SIG-M5 treated with dmso at 0.1 percent for 504 hours (cell line): ENCODE measurements at regions not wholly inside any gene's neighbourhood (a gene's known extent, or its start where the extent isn't known, plus 50 kb on each side); places are given as distances from the start of the nearest gene placed in this dataset.
A peak's percentile ranks its signal among the peaks of the same experiment; 100 is the strongest.

Experiments
- DNase-seq: peaks from one replicate; lab custom pipeline; 2025; ENCODE audit not compliant: unreplicated experiment; lab: John Stamatoyannopoulos, UW

DNA sequence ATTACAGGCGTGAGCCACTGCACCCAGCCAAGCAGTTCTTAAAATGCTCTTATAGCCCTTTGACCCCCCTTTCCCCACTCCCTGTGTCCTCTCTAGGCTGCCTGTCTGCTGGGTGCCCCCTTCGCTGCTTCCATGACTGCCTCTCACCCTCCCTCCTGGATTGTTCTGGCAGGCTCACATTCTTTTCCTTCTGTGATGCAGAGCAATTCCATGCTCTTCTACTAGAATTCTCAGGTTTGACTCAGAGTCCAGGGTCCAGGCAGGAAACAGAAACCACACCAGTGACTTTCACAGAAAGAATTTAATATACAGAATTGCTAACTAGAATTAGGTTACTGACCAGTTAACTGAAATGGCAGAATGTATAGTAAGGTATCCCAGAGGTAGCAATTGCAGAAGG is 244.8 kb downstream of the BAMBI start:
- DNase-seq, result no peak

DNA sequence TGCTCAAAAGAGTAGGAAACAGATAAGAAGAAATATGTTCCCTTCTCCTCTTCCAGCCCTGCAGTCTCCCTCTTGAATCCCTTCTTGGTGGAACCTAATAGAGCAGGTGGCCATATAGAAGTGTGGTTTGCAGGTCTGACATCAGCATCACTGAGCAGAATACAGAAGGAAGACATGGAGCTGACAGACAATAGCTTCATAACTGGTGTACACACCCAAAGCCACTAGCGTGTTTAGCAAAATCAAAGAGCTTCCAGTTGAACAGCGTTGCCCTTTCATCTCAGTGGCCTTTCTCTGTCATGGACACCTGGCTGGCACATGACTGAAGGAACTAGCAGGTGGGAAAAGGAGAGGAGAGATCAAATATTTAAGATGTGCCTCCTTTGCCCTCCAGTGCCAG is 245.5 kb downstream of the BAMBI start:
- no peak for DNase-seq

DNA sequence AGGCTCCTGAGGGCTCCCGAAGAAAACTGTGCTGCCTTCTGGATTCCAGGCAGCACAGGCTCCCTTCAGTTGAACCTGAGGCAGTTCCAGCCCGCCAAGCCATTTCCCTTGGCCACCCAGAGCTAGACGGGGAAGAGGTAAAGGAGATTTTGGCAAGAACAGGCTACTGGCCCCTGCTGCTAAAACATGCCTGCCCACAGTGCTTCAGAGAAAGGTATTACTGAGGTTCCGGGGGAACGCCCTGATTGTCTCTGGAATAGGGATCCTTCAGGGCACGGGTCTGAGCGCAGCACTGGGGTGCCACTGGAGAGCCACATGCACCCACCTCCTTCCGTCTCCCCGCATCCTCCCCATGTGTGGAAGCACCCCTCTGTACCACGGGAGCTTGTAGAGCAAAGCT is 247.4 kb downstream of the BAMBI start:
- DNase-seq, result no peak

DNA sequence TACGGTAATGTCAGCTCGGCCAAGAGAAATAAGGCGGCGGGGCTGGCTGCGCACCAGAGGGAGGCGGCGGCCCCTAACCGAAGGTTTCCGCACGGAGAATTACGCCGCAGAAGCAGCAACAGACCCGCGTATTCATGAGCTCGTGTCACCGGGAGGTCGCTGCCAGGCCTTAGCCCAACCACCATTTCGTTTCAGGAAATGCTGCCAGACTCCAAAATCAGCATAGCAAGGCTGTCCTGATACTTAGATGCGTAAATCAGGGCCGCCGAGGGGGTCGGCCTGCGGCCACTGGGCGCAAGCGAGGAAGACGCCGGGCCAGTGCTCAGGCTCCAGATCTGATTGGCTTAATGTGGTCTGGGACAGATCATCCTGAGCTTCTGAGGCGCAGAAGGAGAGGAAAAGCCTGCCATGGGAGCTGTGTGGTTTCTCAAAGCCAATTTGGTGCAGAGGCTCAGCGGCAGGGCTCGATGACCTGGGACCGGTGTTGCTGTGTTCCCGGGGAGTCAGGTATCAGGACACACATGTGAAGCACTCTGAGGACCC is 247.9 kb downstream of the BAMBI start:
- no peak for DNase-seq

DNA sequence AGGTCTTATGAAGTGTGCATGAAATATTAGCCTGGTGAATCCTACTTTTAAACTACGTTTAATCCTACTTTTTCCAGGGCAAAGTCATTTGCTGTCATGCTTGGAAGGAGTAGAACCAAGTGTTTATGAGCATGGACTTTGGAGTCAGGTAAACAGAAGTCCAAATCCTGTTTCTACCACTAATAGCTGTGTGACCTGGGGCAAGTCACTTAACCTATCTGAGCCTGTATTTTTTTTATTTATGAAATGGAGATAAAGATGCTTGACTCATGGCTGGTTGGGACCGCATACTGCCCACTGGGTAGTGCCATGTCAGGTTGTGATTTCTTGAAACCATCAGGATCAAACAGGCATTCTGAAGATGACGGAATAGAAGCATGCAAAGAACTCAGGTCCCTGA is 249.6 kb downstream of the BAMBI start:
- no peak for DNase-seq

DNA sequence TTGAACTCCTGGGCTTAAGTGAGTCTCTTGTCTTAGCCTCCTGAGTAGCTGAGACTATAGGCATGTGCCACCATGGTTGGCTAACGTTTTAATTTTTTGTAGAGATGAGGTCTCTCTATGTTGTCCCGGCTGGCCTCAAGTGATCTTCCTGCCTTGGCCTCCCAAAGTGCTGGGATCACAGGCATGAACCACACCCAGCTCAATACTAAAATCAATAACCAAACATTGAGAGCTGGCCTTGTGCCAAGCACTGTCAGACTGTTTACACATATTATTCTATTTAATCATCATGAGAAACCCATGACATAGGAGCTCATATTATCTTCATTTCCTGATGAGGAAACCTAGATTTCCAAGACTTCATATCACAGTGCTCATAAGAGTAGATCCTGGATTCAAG is 251.2 kb downstream of the BAMBI start:
- DNase-seq, result peak; percentile 0

DNA sequence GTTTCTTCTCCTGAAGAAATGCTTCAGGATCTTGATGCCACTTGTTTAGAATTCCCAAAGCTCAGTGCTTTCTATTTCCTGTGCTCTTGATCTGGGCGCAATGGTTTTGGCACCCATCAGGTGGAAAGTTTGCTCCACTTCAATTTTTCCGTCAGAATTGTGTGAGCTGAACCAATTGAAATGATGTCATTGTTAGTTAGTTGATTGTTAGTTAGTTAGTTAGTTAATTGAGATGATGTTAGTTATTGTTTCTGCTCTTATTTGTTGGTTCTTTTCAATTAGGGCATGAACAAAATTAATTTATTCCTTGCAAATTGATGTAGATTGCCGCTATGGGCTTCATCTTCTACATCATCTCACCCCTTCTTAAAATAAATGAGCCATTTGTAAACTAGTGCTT is 252.6 kb downstream of the BAMBI start:
- no peak for DNase-seq

DNA sequence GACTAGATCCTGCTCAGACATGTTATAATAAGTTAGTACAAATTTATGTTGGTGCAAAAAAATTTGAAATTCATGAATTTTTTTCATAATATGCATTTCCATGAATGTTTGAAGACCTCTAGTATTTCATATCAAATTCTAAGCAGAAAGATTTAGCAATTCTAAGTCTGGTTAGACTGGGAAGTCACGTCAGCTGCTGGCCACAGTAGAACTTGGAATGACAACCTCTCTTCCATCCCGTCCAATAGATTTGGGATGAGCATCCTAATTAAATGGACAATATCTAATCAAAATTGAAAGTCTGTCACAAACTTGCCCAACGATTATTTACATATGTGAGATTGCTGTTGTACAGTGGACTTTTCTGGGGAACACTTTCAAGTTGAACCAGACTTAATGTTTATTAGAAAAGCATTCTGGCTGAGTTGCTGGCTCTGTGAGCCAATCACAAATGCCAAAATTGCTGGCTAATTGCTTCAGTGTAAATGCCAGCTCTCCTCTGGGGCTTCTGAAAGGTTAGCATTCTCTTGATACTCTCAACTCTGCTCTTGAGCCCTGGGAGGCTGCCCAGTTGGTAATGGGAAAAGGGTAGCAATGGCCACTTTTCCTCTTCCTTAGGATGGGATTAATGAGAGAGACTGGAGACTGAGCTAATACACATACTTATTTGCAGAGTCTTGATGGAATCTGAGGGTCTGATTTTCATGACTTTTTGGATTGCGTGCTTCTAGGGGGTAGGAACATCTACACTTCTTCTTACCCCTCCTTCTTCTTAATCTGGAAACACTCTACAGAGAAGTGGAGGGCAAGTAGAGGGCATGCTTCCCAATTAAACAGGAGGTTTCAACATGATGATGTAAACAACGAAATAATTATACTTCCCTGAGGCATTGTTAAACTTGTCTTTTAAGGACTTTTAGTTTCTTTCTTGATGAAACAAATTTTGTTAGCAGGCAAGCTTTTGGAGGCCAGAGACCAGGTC is 253.5 kb downstream of the BAMBI start:
- no peak for DNase-seq

DNA sequence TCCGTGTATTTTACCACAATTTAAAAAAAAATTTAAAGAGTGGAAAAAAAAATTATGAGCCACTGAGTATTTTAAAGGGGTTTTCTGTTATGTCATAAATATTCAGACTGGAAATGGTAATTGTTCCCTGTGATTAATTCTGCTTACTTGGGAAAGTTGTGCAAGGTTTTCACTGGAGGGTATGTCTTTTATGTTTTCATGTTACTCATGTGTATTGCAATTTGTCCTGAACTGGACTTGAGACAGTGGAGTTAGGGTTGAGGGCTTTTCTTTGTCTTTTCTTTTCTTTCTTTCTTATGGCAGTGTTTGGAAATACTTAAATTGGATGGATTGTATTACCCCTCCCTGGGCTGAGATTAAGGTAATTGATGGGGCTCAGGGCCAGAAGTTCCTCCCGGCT is 257.7 kb downstream of the BAMBI start:
- no peak for DNase-seq

DNA sequence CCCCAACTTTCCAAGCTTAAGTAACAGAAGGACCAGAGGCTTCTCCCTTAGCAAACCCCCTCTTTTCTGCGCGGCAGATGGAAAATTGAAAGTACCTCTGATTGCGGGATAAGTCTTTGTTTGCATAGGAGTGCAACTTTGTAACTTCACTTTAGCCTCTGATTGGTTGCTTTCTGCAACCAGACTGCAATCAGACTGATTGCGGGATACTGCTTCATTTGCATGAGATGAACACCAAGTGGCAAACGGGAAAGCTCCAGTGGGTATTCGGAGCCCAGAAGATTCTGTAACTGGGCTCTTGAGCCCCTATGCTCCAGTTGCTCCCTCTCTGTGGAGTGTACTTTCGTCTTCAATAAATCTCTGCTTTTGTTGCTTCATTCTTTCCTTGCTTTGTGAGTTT is 260.6 kb downstream of the BAMBI start:
- no peak for DNase-seq

DNA sequence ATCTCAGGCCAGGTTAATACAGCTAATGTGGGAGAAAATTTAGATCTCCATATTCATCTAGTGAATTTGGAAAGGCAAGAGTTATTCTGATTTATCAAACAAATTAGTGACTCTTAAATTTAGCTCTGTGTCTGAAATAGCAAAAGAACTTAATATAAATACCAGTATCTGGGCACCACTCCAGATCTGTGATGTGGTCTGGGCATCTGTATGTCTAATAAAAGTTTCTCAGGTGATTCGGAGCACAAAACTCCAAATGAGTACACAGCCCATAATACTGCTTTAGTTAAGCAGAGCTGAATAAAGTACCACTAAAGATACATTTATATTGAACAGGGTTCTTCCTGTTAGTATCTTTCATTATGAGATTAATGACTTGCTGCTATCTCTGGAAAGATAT is 261.4 kb downstream of the BAMBI start:
- no peak for DNase-seq

DNA sequence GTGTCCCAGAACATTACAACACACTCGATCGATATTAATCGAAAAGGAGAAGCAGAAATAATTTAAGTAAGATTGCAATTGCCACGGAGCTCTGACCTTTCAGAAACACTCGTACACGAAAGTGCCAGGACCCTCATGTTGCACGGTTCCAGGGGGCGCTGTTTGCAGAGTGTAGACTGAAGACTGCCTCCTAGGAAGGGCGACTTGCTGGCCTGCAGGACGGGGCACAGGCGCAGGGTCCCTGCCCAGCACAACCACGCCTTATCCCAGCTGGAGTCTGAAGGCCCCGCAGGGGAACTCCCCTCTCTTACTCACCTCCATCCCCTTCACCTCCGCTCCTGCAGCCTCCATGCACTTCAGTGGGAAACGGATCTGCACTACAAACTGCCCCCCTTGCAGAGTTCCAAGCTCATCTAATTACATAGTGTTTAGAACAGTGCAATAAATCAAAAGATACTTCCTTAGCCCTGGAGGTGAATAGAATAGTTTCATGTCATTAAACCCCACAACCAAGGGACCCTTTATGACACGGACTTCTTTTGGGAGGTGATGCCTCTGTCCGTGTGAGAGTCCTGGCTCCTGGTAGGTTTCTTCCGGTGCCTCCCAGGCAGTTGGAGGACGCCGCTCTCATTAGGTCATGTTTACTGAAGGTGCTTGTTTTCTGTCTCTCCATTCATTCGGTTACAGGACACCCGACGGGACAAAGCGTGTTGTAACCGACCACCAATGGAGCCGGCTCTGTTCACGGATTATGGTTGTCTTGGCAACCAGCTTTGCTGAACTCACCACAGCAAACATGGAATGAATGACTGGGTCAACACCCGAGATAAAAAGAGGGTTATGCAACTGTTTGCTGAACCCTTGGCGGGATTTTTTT is 262.2 kb downstream of the BAMBI start:
- DNase-seq, result peak; percentile 43

DNA sequence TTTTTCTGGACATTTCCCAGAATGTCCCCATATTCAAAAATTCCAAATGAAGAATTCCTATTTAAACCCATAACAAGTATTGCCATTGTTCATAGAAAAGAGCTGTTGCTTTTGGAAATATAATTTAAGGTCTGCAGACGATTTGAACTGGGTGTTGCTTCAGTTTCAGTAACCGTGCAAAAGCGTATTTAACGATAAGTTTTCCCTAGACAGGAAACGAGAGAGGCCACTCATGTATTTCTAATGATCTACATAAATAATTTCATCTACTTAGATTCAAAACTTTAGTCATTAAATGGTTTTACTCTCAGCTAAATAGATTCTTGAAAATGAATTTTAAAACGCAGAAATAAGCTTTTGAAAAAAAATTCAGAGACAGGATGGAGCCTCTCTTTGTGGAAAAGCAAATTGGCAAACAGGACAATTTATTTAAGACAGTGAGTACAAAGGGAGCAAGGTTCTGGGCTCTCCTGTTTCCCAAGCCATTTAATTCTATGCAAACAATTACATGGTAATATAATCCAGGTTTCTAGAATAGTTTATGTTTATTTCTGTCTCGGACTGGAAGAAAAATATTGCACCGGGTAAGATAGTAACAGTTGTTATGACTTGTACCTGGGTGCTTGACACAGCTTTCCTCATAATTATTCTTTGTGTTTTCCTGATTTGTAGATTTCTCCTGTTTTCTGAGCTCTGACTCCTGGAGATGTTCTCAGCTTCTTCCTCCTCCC is 263.0 kb downstream of the BAMBI start:
- no peak for DNase-seq

DNA sequence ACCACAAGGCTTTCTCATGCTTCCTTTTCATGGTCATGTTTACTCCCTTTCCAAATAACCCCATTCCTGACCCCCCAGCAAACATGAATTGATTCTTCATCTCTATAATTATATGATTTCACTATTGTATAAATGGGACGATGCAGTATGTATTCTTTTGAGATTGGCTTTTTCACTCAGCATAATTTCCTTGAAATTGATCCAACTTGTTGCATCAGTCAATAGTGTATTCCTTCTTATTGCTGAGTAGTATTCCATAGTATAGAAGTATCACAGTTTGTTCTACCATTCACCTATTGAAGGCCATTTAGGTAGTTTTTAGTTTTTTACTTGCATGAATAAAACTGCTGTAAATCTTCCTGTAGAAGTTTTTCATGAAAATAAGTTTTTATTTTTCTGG is 264.7 kb downstream of the BAMBI start:
- DNase-seq, result no peak

DNA sequence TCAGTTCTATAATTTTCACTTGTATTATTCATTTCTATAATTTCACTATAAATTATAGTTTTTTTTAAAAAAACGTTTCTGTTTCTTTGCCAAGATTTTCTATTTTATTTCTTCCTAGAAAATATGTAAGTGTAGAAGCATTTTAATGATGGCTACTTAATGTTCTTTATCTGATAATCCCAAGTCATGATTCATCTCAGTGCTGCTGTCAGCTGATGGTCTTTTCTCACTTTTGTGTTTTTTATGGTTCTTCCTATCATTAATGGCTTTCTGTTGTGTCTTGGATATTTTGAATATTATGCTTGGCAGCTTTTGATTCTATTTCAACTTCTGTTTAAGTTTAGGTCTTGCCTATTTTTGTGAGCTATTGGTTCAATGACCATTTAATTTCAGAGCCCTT is 268.6 kb downstream of the BAMBI start:
- DNase-seq, result no peak

DNA sequence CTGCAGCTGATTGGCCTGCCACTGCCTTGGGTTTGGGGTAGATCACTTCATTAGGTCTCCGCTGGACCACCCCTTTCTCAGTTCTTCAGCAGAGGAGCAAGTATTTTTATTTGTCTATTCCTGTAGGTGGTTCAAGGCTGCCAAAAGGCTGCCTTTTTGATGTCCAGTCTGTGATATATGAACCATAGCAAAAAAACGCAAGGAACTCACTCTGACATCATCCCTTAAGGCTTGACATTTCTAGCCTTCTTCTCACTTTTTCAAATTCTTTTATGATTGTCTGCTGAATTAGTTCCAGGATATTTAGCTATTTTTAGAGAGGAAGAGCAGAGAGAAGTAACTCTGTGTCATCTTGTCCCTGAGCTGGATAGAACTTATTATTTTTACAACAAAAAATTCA is 269.2 kb downstream of the BAMBI start:
- DNase-seq, result no peak

DNA sequence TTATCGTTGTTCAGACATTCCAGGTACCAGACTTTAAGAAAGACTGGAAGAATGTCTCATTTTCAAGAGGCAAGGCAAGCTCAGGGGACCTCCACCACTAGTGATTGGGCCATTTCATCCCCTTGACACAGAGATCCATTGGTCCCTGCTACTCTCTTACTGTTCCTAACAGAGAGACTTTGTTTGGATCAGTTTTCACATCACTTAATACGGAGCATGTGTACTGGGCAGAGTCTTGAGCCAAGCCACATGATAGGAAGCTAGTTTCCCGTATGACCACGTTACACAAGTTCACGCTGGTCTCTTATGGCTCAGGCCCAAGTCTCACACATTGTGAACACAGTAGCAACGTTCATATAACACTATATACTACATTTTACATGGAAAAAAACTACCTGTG is 269.9 kb downstream of the BAMBI start:
- no peak for DNase-seq

DNA sequence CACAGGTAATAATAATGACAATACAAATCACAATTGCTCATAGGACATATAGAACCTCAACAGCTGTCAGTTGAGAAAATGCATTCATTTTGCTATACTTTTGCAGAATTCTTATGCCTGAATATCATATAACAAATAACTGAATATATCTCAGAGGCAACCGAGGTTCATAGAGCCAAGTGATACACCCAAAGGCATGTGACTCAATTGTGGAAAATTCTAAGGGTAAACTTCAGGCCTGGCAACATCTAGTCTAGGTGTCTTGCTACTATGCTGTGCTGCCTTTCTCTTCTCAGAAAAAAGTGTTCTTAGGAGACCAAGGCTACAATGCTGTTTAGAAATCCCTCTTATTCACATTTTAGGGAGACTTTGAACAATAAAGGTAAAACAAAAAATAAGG is 270.7 kb downstream of the BAMBI start:
- DNase-seq, result no peak

DNA sequence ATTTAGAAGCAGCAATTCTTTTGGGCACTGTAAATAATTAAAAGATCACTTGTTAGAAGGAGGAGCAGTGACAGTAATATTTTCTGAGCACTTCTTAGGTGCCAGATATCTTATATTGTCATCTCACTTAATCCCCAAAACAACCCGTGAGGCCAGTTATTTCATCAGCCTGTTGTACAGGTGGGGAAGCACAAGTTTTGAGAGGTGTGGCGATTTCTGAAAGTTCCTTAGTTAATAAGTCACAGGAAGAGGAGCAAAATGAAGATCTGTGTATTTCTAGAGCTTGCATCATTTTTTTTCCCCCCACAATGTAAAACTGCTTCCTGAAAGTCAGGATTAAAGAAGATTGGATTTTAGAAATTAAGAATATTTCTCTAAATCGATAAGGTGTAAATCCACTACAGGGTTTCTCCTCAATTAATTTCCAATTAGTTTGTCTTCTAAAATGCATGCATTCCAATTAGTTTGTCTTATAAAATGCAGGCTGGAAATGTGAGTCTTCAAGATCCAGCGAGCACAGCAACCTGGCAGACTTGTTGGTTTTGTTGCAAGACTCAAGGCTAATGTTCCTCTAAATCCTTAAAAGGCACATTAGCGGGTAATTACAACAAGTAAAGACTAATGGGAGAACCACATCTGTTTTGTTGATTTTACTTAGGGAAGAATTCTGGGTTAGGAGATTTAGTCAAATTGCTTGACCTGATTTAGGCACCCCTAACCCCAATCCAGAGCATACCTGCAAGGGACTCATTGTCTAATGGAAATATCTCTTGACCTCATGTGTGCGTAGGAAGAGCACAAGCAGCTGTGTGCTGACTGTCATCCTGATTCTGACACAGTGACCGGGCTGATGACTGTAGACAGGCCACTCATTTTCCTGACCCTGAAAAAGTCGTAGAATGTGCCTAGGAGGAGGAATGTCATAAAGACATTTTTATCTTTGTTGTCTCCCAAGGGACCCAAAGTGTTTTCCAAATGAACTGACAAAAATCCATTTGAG is 272.0 kb downstream of the BAMBI start:
- no peak for DNase-seq

DNA sequence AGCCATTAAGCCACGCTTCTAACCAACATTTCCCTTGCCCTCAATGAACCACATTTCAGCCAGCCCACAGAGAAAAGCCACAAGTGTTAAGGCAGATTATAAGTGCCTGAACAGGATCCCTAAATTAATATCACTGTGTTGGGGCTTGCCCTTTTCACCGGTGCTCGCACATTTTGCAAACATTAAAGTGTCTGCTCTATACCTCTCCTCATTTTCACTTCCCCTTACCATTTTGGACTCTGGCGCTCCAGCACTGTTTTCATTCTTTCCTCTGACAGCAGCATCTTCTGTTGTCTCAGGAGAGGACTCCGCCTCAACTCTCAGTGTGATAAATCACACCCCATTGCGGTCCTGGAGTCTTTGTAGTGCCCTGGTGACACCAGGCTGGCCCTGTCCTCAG is 274.2 kb downstream of the BAMBI start:
- DNase-seq, result no peak
